ENCODE measurements at regions not wholly inside any gene's neighbourhood (a gene's known extent, or its start where the extent isn't known, plus 50 kb on each side); places are given as distances from the start of the nearest gene placed in this dataset.

GRCh38 chr15:47292638-47293190, 424.6 kb upstream of the SEMA6D start:
- no peak for DNase-seq

GRCh38 chr15:47293466-47294162, 423.7 kb upstream of the SEMA6D start:
- no peak for DNase-seq

GRCh38 chr15:47294765-47295259, 422.5 kb upstream of the SEMA6D start:
- no peak for DNase-seq

- no peak for DNase-seq
Observed at GRCh38 chr15:47296881-47297280, 420.4 kb upstream of the SEMA6D start.

GRCh38 chr15:47299846-47300434, 417.4 kb upstream of the SEMA6D start:
- no peak for DNase-seq

GRCh38 chr15:47300596-47300995, 416.7 kb upstream of the SEMA6D start:
- DNase-seq, result no peak

- DNase-seq, result no peak
Observed at GRCh38 chr15:47301481-47301880, 415.8 kb upstream of the SEMA6D start.

GRCh38 chr15:47304656-47305055, 412.6 kb upstream of the SEMA6D start:
- no peak for DNase-seq

GRCh38 chr15:47312161-47312560, 405.1 kb upstream of the SEMA6D start:
- DNase-seq, result no peak

GRCh38 chr15:47326410-47327333, 390.6 kb upstream of the SEMA6D start:
- DNase-seq, result no peak

GRCh38 chr15:47331829-47332393, 385.4 kb upstream of the SEMA6D start:
- no peak for DNase-seq

- no peak for DNase-seq
Observed at GRCh38 chr15:47332481-47332880, 384.8 kb upstream of the SEMA6D start.

- DNase-seq, result no peak
Observed at GRCh38 chr15:47333734-47334133, 383.6 kb upstream of the SEMA6D start.

- DNase-seq, result no peak
Observed at GRCh38 chr15:47334805-47335535, 382.3 kb upstream of the SEMA6D start.

GRCh38 chr15:47337106-47337505, 380.2 kb upstream of the SEMA6D start:
- no peak for DNase-seq

GRCh38 chr15:47337836-47338235, 379.5 kb upstream of the SEMA6D start:
- DNase-seq, result no peak

- DNase-seq, result no peak
Observed at GRCh38 chr15:47338771-47339170, 378.5 kb upstream of the SEMA6D start.

- DNase-seq, result no peak
Observed at GRCh38 chr15:47339800-47340570, 377.3 kb upstream of the SEMA6D start.

- no peak for DNase-seq
Observed at GRCh38 chr15:47340571-47340920, 376.8 kb upstream of the SEMA6D start.

GRCh38 chr15:47349179-47349578, 368.1 kb upstream of the SEMA6D start:
- DNase-seq, result no peak

GRCh38 chr15:47351501-47351900, 365.8 kb upstream of the SEMA6D start:
- DNase-seq, result no peak

GRCh38 chr15:47352217-47352616, 365.1 kb upstream of the SEMA6D start:
- no peak for DNase-seq
